Neural crest cell (in vitro differentiated cells): ENCODE measurements at regions not wholly inside any gene's neighbourhood (a gene's known extent, or its start where the extent isn't known, plus 50 kb on each side); places are given as distances from the start of the nearest gene placed in this dataset.

ENCODE experiments used
- DNase-seq: peaks from one replicate; pipeline ENCODE4 v3.0.0; 2021; ENCODE audit warnings: low read depth, mixed read lengths, low spot score
- H3K27ac Mint-ChIP-seq: one replicate; pipeline ENCODE4 v1.8.0; 2021; ENCODE audit warnings: mild to moderate bottlenecking, mixed read lengths; ENCODE audit not compliant: unreplicated experiment
- H3K27me3 Mint-ChIP-seq: 2 replicates; pipeline ENCODE4 v1.8.0; 2021; ENCODE audit warnings: low read depth, mild to moderate bottlenecking, mixed read lengths
- H3K36me3 Mint-ChIP-seq: 2 replicates; pipeline ENCODE4 v1.8.0; 2021; ENCODE audit warnings: low read depth, mild to moderate bottlenecking, mixed read lengths
- H3K4me1 Mint-ChIP-seq: 2 replicates; pipeline ENCODE4 v1.8.0; 2021; ENCODE audit warnings: mixed read lengths
- H3K4me3 Mint-ChIP-seq: one replicate; pipeline ENCODE4 v1.8.0; 2021; ENCODE audit warnings: mild to moderate bottlenecking, mixed read lengths
- H3K9me3 Mint-ChIP-seq: 2 replicates; pipeline ENCODE4 v1.8.0; 2021; ENCODE audit warnings: mixed read lengths
- TF ChIP-seq, protein P1 (sequence below): fragments of 200-600 bp; sonication (generic); conservative IDR thresholded peaks from 2 replicates; pipeline ENCODE4 v1.5.0; 2021; ENCODE audit warnings: antibody characterized with exemption, mild to moderate bottlenecking

DNA sequence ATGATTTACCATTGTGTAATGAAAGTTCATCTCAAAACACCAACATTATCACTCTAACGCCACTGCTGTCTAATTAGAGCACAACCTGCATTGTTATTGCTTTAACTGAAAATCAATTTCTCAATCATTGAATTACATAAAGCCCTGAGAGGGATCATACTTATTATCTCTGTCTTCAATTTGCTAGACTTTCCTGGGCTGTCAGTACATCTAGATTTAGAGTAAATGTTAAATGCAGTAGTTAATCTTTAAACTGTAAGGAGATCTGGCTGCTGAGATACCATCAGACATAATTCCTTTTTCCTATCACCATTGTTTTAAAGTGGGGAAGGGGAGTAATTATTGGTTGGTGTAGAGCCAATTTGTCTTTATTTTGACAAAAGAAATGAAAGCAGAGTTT lies 1995.1 kb downstream of the MRPL39 start:
- Mint-ChIP-seq H3K27ac (no peak overlapping the region), H3K4me1 (no peaks in the 10 kb centered on the region), H3K36me3 (no peaks in the 10 kb centered on the region), H3K9me3 (peaks cover 3% of the 10 kb centered on the region), H3K4me3 (no peak overlapping the region), H3K27me3 (no peaks in the 10 kb centered on the region)
- TF ChIP-seq, protein P1, sequence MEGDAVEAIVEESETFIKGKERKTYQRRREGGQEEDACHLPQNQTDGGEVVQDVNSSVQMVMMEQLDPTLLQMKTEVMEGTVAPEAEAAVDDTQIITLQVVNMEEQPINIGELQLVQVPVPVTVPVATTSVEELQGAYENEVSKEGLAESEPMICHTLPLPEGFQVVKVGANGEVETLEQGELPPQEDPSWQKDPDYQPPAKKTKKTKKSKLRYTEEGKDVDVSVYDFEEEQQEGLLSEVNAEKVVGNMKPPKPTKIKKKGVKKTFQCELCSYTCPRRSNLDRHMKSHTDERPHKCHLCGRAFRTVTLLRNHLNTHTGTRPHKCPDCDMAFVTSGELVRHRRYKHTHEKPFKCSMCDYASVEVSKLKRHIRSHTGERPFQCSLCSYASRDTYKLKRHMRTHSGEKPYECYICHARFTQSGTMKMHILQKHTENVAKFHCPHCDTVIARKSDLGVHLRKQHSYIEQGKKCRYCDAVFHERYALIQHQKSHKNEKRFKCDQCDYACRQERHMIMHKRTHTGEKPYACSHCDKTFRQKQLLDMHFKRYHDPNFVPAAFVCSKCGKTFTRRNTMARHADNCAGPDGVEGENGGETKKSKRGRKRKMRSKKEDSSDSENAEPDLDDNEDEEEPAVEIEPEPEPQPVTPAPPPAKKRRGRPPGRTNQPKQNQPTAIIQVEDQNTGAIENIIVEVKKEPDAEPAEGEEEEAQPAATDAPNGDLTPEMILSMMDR, result no peak
- DNase-seq, result no peak

DNA sequence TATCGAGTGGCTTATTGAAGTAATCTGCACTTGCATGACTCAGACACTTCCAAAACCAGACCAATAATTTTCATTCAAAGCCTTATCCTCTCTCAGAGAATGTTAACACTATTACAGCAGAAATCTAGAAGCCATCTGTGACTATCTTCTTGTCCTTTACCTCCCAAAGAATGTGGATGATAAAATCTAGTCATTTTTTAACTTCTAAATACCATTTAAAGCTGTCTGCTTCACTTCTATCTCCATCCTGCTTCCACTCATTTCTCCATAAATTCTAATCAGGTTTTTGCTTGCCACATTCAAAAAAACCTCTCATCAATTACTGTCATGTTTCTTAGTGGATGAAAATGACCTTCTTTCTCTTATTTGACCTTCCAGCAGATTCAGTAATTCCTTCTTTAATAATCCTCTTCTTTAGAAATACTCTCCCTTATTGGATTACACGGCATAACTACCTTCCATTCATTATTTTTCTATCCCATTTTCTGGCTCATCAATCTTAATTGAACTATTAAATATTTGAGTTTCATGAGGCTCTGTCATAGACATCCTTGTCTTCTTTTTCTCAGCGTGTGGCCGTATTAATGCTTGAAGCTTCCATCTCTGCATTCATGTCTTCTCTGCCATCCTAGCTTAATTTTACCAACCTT lies 1999.4 kb downstream of the MRPL39 start:
- H3K27me3 Mint-ChIP-seq, result no peaks in the 10 kb centered on the region
- DNase-seq, result no peak
- TF ChIP-seq, protein P1, result no peak
- no peak overlapping the region for H3K4me3 Mint-ChIP-seq
- H3K36me3 Mint-ChIP-seq, result no peaks in the 10 kb centered on the region
- no peaks in the 10 kb centered on the region for H3K4me1 Mint-ChIP-seq
- H3K9me3 Mint-ChIP-seq, result peaks cover 3% of the 10 kb centered on the region
- H3K27ac Mint-ChIP-seq, result no peak overlapping the region

DNA sequence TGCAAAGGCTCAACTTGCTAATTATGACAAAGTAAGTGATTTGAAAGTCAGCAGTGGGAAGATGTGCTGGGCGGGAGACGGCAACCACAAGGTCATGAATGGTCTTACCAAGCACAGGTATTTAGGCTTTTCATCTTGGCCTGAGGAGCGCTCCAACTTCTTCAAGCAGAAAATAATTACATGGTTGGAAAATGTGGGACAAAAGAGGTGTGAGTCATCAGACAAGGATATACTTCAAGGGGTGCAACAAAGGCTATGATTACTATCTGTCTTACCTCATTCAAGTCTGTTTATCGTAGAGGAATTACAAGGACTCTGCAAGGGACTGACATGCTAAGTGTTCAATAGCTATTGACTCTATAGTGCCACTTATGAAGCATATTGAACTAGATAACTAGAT lies 2005.7 kb downstream of the MRPL39 start:
- no peaks in the 10 kb centered on the region for H3K36me3 Mint-ChIP-seq
- no peaks in the 10 kb centered on the region for H3K4me1 Mint-ChIP-seq
- peaks cover 8% of the 10 kb centered on the region for H3K9me3 Mint-ChIP-seq
- TF ChIP-seq, protein P1, result no peak
- DNase-seq, result no peak
- no peak overlapping the region for H3K27ac Mint-ChIP-seq
- H3K27me3 Mint-ChIP-seq, result no peaks in the 10 kb centered on the region
- no peak overlapping the region for H3K4me3 Mint-ChIP-seq

DNA sequence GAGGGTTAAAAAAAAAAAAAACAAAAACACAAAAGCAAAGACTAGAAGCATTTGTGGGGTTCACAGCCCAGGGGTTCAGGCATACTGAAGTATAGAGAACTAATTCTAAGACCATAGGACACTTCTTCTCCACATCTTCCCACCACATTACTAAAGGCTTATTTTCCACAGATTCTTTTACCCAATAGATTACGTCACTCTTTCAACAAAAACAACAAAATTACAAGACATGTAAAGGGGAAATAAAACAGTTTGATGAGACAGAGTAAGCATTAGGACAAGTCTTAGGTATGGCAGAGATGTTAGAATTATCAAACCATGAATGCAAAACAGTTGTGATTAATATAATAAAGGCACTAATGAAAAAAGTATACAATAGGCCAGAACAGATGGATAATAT lies 2013.7 kb downstream of the MRPL39 start:
- Mint-ChIP-seq H3K36me3 (no peaks in the 10 kb centered on the region), H3K27me3 (no peaks in the 10 kb centered on the region), H3K27ac (no peak overlapping the region), H3K4me1 (no peaks in the 10 kb centered on the region), H3K9me3 (peaks cover 6% of the 10 kb centered on the region), H3K4me3 (no peak overlapping the region)
- no peak for DNase-seq
- TF ChIP-seq, protein P1, result no peak

DNA sequence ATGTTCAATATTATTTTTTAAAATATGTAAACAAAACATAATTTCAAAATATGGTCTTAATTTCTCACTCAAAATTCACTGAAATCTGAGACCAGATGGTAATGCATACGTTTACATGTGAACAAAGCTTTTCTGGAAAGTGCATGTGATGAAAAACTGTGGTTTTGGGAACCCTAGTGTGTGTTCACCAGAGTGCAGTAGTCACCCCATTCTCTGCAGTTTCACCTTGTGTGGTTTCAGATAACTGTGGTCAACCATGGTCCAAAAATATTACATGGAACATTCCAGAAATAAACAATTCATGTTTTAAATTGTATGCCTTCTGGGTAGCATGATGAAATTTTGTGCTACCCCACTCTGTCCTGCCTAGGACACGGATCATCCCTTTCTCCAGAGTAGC lies 2021.9 kb downstream of the MRPL39 start:
- no peaks in the 10 kb centered on the region for H3K36me3 Mint-ChIP-seq
- no peaks in the 10 kb centered on the region for H3K9me3 Mint-ChIP-seq
- H3K4me3 Mint-ChIP-seq, result no peak overlapping the region
- H3K4me1 Mint-ChIP-seq, result no peaks in the 10 kb centered on the region
- no peaks in the 10 kb centered on the region for H3K27me3 Mint-ChIP-seq
- TF ChIP-seq, protein P1, result no peak
- DNase-seq, result no peak
- H3K27ac Mint-ChIP-seq, result no peak overlapping the region
